K562 (cell line): ENCODE measurements at regions not wholly inside any gene's neighbourhood (a gene's known extent, or its start where the extent isn't known, plus 50 kb on each side); places are given as distances from the start of the nearest gene placed in this dataset.
A peak's percentile ranks its signal among the peaks of the same experiment; 100 is the strongest.

Experiments
- KLF6 ChIP-seq: fragments of 250-450 bp; sonication (Bioruptor Pico); IDR thresholded peaks from 2 replicates; pipeline ENCODE4 v1.4.0; 2020; ENCODE audit warnings: mild to moderate bottlenecking, moderate library complexity, borderline replicate concordance
- NFE2L1 ChIP-seq: fragments of 450-650 bp; IDR thresholded peaks from 2 replicates; pipeline ENCODE4 v1.6.1; 2016; ENCODE audit warnings: missing genetic modification characterization, low read depth, mild to moderate bottlenecking, missing compliant biosample characterization, moderate library complexity, borderline replicate concordance
- NONO ChIP-seq, 2 experiments: fragments of 200-400 bp in 1 of 2; fragments of 450-650 bp in 1 of 2; formaldehyde crosslinking in 1 of 2; IDR thresholded peaks; 2 replicates each; pipeline ENCODE4 v1.6.1; 2017; ENCODE audit warnings: low read depth in 2 of 2, mild to moderate bottlenecking in 2 of 2, moderate library complexity in 2 of 2, low read length in 1 of 2
- SIX5 ChIP-seq, 2 experiments: IDR thresholded peaks; 2 replicates each; pipeline ENCODE4 v1.6.1; 2011; ENCODE audit warnings: low read length in 2 of 2, borderline replicate concordance in 1 of 2, low read depth in 1 of 2, mild to moderate bottlenecking in 1 of 2, moderate library complexity in 1 of 2; ENCODE audit not compliant: insufficient read depth in 1 of 2
- SMARCB1 ChIP-seq: IDR thresholded peaks from 2 replicates; pipeline ENCODE4 v1.6.1; 2011; ENCODE audit warnings: improper control_type of control experiment, low read depth; ENCODE audit not compliant: insufficient read length
- THRAP3 ChIP-seq: fragments of 450-650 bp; IDR thresholded peaks from 2 replicates; pipeline ENCODE4 v1.6.1; 2016; ENCODE audit warnings: mild to moderate bottlenecking, inconsistent platforms, borderline replicate concordance
- ZEB2 ChIP-seq: fragments of 450-650 bp; IDR thresholded peaks from 2 replicates; pipeline ENCODE4 v1.6.1; 2016
- ZNF124 ChIP-seq: sonication (generic); formaldehyde crosslinking; IDR thresholded peaks from 2 replicates; pipeline ENCODE4 v1.8.1; 2022; ENCODE audit warnings: missing genetic modification reagents
- ZNF282 ChIP-seq: sonication (generic); formaldehyde crosslinking; IDR thresholded peaks from 2 replicates; pipeline ENCODE4 v1.8.1; 2023; ENCODE audit warnings: missing genetic modification reagents
- TF ChIP-seq, protein P1 (sequence below), 2 experiments: fragments of 450-650 bp in 1 of 2; sonication (generic) in 1 of 2; formaldehyde crosslinking in 1 of 2; IDR thresholded peaks; 2 replicates each; pipeline versions ENCODE4 v1.7.1 to v1.9.0; 2016 to 2022; ENCODE audit warnings: inconsistent platforms in 1 of 2, mild to moderate bottlenecking in 1 of 2, missing genetic modification reagents in 1 of 2
- TF ChIP-seq, protein P2 (sequence below): fragments of 250-450 bp; sonication (Bioruptor Pico); IDR thresholded peaks from 2 replicates; pipeline ENCODE4 v1.8.0; 2021; ENCODE audit warnings: borderline replicate concordance, mild to moderate bottlenecking, moderate library complexity; ENCODE audit not compliant: poor library complexity, severe bottlenecking
- TF ChIP-seq, protein P3 (sequence below): fragments of 200-800 bp; sonication (Bioruptor generic); IDR thresholded peaks from 2 replicates; pipeline ENCODE4 v1.6.1; 2017; ENCODE audit warnings: missing genetic modification characterization, missing compliant biosample characterization
- TF ChIP-seq, protein P4 (sequence below): fragments of 450-650 bp; formaldehyde crosslinking; IDR thresholded peaks from 2 replicates; pipeline ENCODE4 v1.4.0; 2020; ENCODE audit warnings: mild to moderate bottlenecking, moderate library complexity

DNA sequence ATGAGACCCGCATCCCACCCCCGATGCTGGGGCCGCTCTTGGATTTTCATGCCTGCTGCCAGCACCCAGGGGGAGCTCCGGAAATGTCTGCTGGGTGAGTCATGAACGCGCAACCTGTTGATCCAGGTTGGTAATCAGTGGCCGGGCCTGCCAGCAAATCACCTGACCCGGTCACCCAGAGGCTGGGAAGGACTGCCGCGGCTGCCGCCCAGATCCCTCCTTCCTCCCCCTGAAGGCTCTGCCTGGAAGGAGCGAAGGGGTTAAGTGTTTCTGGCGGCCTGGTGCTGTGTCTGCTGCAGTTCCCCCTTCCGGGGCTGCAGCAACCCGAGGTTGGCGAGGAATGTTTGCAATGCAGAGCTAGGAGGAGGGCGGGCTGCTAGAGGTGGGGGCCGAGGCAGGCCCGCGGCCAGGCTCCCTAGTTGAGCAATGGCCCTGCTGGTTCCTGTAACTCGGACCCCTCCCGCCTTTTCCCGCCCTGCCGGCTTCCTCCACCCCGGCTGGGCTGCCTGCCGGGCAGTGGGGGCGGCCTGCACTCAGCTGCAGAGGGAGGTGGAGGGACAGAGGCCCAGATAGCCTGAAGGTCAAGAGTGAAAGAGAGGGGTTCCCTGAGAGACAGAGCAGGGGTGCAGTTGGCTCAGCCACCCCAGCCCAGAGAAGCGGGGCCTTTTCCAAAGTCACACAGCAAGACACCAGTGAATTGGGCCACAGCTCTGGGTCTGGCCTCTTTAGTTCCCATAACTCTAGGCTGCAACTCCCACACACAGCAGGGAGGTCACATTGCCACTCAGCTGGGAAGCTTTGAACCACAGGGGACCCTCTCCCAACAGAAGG is 156.3 kb upstream of the IER5L start (continued):
- TF ChIP-seq, protein P1, sequence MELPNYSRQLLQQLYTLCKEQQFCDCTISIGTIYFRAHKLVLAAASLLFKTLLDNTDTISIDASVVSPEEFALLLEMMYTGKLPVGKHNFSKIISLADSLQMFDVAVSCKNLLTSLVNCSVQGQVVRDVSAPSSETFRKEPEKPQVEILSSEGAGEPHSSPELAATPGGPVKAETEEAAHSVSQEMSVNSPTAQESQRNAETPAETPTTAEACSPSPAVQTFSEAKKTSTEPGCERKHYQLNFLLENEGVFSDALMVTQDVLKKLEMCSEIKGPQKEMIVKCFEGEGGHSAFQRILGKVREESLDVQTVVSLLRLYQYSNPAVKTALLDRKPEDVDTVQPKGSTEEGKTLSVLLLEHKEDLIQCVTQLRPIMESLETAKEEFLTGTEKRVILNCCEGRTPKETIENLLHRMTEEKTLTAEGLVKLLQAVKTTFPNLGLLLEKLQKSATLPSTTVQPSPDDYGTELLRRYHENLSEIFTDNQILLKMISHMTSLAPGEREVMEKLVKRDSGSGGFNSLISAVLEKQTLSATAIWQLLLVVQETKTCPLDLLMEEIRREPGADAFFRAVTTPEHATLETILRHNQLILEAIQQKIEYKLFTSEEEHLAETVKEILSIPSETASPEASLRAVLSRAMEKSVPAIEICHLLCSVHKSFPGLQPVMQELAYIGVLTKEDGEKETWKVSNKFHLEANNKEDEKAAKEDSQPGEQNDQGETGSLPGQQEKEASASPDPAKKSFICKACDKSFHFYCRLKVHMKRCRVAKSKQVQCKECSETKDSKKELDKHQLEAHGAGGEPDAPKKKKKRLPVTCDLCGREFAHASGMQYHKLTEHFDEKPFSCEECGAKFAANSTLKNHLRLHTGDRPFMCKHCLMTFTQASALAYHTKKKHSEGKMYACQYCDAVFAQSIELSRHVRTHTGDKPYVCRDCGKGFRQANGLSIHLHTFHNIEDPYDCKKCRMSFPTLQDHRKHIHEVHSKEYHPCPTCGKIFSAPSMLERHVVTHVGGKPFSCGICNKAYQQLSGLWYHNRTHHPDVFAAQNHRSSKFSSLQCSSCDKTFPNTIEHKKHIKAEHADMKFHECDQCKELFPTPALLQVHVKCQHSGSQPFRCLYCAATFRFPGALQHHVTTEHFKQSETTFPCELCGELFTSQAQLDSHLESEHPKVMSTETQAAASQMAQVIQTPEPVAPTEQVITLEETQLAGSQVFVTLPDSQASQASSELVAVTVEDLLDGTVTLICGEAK (IDR thresholded peaks at IDR 0.05): 0 out of 2 replicates have a peak, but pooled peaks have one; percentile 12
- TF ChIP-seq, protein P1 (CRISPR knock-in tag; IDR thresholded peaks at IDR 0.05): no peak
- TF ChIP-seq NONO (IDR thresholded peaks at IDR 0.05; ENCODE audit: low read depth in 2 of 2, low read length in 1 of 2): 0 out of 4 replicates have a peak, but pooled peaks of 1 of the 2 experiments have one; percentile 45
- no peak for TF ChIP-seq SIX5 (IDR thresholded peaks at IDR 0.05; ENCODE audit: borderline replicate concordance in 1 of 2, insufficient read depth in 1 of 2, low read depth in 1 of 2, low read length in 2 of 2)
- no peak for TF ChIP-seq NFE2L1 (tag)
- no peak for TF ChIP-seq SMARCB1
- TF ChIP-seq KLF6 (CRISPR knock-in tag): no peak
- TF ChIP-seq ZEB2: peak; percentile 72; the same call in 1 of the 2 replicates
- TF ChIP-seq, protein P2, sequence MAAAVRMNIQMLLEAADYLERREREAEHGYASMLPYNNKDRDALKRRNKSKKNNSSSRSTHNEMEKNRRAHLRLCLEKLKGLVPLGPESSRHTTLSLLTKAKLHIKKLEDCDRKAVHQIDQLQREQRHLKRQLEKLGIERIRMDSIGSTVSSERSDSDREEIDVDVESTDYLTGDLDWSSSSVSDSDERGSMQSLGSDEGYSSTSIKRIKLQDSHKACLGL: no peak
- TF ChIP-seq THRAP3: no peak
- TF ChIP-seq ZNF282 (CRISPR knock-in tag): peak; percentile 63; the same call in 1 of the 2 replicates
- TF ChIP-seq, protein P3, sequence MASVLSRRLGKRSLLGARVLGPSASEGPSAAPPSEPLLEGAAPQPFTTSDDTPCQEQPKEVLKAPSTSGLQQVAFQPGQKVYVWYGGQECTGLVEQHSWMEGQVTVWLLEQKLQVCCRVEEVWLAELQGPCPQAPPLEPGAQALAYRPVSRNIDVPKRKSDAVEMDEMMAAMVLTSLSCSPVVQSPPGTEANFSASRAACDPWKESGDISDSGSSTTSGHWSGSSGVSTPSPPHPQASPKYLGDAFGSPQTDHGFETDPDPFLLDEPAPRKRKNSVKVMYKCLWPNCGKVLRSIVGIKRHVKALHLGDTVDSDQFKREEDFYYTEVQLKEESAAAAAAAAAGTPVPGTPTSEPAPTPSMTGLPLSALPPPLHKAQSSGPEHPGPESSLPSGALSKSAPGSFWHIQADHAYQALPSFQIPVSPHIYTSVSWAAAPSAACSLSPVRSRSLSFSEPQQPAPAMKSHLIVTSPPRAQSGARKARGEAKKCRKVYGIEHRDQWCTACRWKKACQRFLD (CRISPR knock-in tag): peak; percentile 73
- no peak for TF ChIP-seq ZNF124 (CRISPR knock-in tag)
- TF ChIP-seq, protein P4, sequence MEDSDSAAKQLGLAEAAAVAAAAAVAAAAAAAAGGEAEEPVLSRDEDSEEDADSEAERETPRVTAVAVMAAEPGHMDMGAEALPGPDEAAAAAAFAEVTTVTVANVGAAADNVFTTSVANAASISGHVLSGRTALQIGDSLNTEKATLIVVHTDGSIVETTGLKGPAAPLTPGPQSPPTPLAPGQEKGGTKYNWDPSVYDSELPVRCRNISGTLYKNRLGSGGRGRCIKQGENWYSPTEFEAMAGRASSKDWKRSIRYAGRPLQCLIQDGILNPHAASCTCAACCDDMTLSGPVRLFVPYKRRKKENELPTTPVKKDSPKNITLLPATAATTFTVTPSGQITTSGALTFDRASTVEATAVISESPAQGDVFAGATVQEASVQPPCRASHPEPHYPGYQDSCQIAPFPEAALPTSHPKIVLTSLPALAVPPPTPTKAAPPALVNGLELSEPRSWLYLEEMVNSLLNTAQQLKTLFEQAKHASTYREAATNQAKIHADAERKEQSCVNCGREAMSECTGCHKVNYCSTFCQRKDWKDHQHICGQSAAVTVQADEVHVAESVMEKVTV (CRISPR knock-in tag): no peak
